Trophoblast cell (in vitro differentiated cells and primary cell): ENCODE measurements at regions not wholly inside any gene's neighbourhood (a gene's known extent, or its start where the extent isn't known, plus 50 kb on each side); places are given as distances from the start of the nearest gene placed in this dataset.

Source experiments
- DNase-seq, 2 donors: peaks; one replicate each; pipeline ENCODE4 v3.0.0-alpha.2; 2016
- H2AFZ ChIP-seq: 2 replicates; pipeline ENCODE4 v1.6.1; 2013; ENCODE audit warnings: low read length, moderate library complexity, mild to moderate bottlenecking; ENCODE audit not compliant: insufficient read depth, poor library complexity
- H2AK5ac ChIP-seq: 2 replicates; pipeline ENCODE4 v1.6.1; 2013; ENCODE audit warnings: mild to moderate bottlenecking, low read length
- H2BK120ac ChIP-seq: 2 replicates; pipeline ENCODE4 v1.6.1; 2013; ENCODE audit warnings: low read length, mild to moderate bottlenecking, moderate library complexity; ENCODE audit not compliant: insufficient read depth, poor library complexity
- H2BK12ac ChIP-seq: 2 replicates; pipeline ENCODE4 v1.6.1; 2013; ENCODE audit warnings: mild to moderate bottlenecking, low read length, moderate library complexity
- H2BK5ac ChIP-seq: 2 replicates; pipeline ENCODE4 v1.6.1; 2013; ENCODE audit warnings: low read length, low read depth, moderate library complexity, mild to moderate bottlenecking; ENCODE audit not compliant: poor library complexity
- H3K14ac ChIP-seq: 2 replicates; pipeline ENCODE4 v1.6.1; 2013; ENCODE audit warnings: mild to moderate bottlenecking, low read length
- H3K18ac ChIP-seq: 2 replicates; pipeline ENCODE4 v1.6.1; 2013; ENCODE audit warnings: mild to moderate bottlenecking, low read length
- H3K23ac ChIP-seq: 2 replicates; pipeline ENCODE4 v1.6.1; 2013; ENCODE audit warnings: low read length
- H3K27ac ChIP-seq: 2 replicates; pipeline ENCODE4 v1.5.1; 2013; ENCODE audit warnings: low read depth, mild to moderate bottlenecking, inconsistent platforms, low read length, moderate library complexity
- H3K27me3 ChIP-seq: 2 replicates; pipeline ENCODE4 v1.6.1; 2013; ENCODE audit warnings: inconsistent platforms, mild to moderate bottlenecking, low read length, moderate library complexity; ENCODE audit not compliant: insufficient read depth
- H3K36me3 ChIP-seq, 2 experiments: 1 replicate in 1 of 2; 2 replicates in 1 of 2; pipeline ENCODE4 v1.6.1; 2013; ENCODE audit warnings: low read length in 2 of 2, mild to moderate bottlenecking in 2 of 2, moderate library complexity in 1 of 2; ENCODE audit not compliant: insufficient read depth in 2 of 2, control insufficient read depth in 1 of 2
- H3K4ac ChIP-seq: 2 replicates; pipeline ENCODE4 v1.6.1; 2013; ENCODE audit warnings: low read depth, mild to moderate bottlenecking, low read length, moderate library complexity
- H3K4me1 ChIP-seq, 2 experiments: 1 replicate in 1 of 2; 2 replicates in 1 of 2; pipeline ENCODE4 v1.6.1; 2013; ENCODE audit warnings: low read length in 2 of 2, mild to moderate bottlenecking in 2 of 2, moderate library complexity in 1 of 2; ENCODE audit not compliant: insufficient read depth in 2 of 2, control insufficient read depth in 1 of 2
- H3K4me2 ChIP-seq: 2 replicates; pipeline ENCODE4 v1.6.1; 2013; ENCODE audit warnings: inconsistent platforms, mild to moderate bottlenecking, low read length, moderate library complexity
- H3K4me3 ChIP-seq: 2 replicates; pipeline ENCODE4 v1.5.1; 2013; ENCODE audit warnings: mild to moderate bottlenecking, low read depth, low read length, inconsistent platforms
- H3K79me1 ChIP-seq: one replicate; pipeline ENCODE4 v1.6.1; 2013; ENCODE audit warnings: low read length
- H3K79me2 ChIP-seq: 2 replicates; pipeline ENCODE4 v1.6.1; 2013; ENCODE audit warnings: low read length, mild to moderate bottlenecking; ENCODE audit not compliant: control insufficient read depth, insufficient read depth, poor library complexity
- H3K9ac ChIP-seq: 2 replicates; pipeline ENCODE4 v1.6.1; 2013; ENCODE audit warnings: mild to moderate bottlenecking, low read length
- H3K9me3 ChIP-seq: 2 replicates; pipeline ENCODE4 v1.6.1; 2013; ENCODE audit warnings: low read depth, mild to moderate bottlenecking, control low read depth, inconsistent platforms, low read length; ENCODE audit not compliant: insufficient read depth
- H4K12ac ChIP-seq: 2 replicates; pipeline ENCODE4 v1.6.1; 2013; ENCODE audit warnings: low read depth, mild to moderate bottlenecking, low read length, moderate library complexity
- H4K8ac ChIP-seq: 2 replicates; pipeline ENCODE4 v1.6.1; 2013; ENCODE audit warnings: low read depth, mild to moderate bottlenecking, low read length, moderate library complexity
- H4K91ac ChIP-seq: one replicate; pipeline ENCODE4 v1.6.1; 2013; ENCODE audit warnings: low read depth, mild to moderate bottlenecking, low read length, moderate library complexity
- WGBS: extraction: QIAGEN DNeasy Blood & Tissue Kit; methylation state at CpG from one replicate; pipeline ENCODE4 v1.1.7; 2013; ENCODE audit warnings: missing lambda C conversion rate; ENCODE audit not compliant: insufficient read length, insufficient coverage; ENCODE audit errors: extremely low coverage; 5-methylcytosine and 5-hydroxymethylcytosine counted together

DNA sequence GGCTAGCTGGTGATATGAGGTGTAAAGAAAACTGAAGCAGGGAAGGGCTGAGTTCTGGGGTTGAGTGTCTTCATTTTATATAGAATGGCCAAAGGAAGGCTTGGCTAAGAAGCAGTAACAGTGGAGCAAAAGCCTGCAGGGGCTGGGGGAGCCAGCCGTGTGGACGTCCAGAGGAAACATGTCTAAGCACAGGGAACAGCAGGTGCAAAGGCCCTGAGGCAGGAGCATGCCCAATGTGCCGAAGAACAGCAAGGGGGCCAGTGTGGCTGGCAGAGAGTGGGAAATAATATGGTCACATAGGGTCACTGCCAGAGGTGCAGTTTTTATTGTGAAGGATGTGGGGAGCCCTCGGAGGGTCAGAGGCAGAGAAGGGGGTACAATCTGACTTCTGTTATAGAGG, 60.5 kb upstream of the KCNG1 start:
- H3K36me3 ChIP-seq = no peaks in the 10 kb centered on the region
- H3K27ac ChIP-seq = no peak overlapping the region
- no peak for DNase-seq
- H3K79me1 ChIP-seq = no peaks in the 10 kb centered on the region
- H2BK12ac ChIP-seq = no peak overlapping the region
- H3K4me1 ChIP-seq = no peaks in the 10 kb centered on the region
- no peak overlapping the region for H2BK5ac ChIP-seq
- no peak overlapping the region for H3K4ac ChIP-seq
- H4K8ac ChIP-seq = no peak overlapping the region
- H3K79me2 ChIP-seq = no peaks in the 10 kb centered on the region
- no peaks in the 10 kb centered on the region for H3K9me3 ChIP-seq
- no peak overlapping the region for H3K4me3 ChIP-seq
- no peak overlapping the region for H3K18ac ChIP-seq
- H2BK120ac ChIP-seq = no peak overlapping the region
- no peak overlapping the region for H3K4me2 ChIP-seq
- no peaks in the 10 kb centered on the region for H3K27me3 ChIP-seq
- H3K14ac ChIP-seq = no peak overlapping the region
- no peak overlapping the region for H2AK5ac ChIP-seq
- no peak overlapping the region for H3K23ac ChIP-seq
- H4K12ac ChIP-seq = no peak overlapping the region
- H3K9ac ChIP-seq = no peak overlapping the region
- WGBS = no CpG with 5 or more reads among the region's 4 CpGs
- H2AFZ ChIP-seq = no peak overlapping the region
- no peak overlapping the region for H4K91ac ChIP-seq

DNA sequence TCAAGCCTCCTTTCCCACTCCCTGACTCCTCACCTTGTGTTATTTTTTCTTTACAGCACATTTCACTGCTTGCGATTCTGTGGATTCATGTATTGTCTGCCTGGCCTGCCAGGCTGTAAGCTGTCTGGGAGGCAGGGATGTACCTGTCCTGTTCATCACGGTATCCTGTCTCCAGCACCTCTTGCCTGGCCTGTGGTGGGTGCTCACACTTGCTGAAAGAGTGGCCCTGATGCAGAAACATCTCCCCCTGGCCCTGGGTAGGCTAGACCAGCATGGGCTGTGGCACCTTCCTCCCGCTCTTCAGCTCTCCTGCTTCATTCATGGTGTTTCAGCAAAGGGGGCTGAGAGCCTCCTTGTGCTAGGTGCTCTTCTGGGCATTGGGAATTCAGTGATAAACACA, 60.1 kb upstream of the KCNG1 start:
- Histone ChIP-seq H3K4me2 (no peak overlapping the region), H3K36me3 (no peaks in the 10 kb centered on the region), H3K27ac (no peak overlapping the region), H4K91ac (no peak overlapping the region), H3K4ac (no peak overlapping the region), H2AK5ac (no peak overlapping the region), H3K4me3 (no peak overlapping the region), H3K27me3 (no peaks in the 10 kb centered on the region), H3K79me1 (no peaks in the 10 kb centered on the region), H2BK5ac (no peak overlapping the region), H2BK12ac (no peak overlapping the region), H3K23ac (no peak overlapping the region), H3K79me2 (no peaks in the 10 kb centered on the region), H2BK120ac (no peak overlapping the region), H3K18ac (no peak overlapping the region), H3K14ac (no peak overlapping the region), H3K9ac (no peak overlapping the region), H2AFZ (no peak overlapping the region), H3K4me1 (no peaks in the 10 kb centered on the region), H3K9me3 (peaks cover 2% of the 10 kb centered on the region), H4K12ac (no peak overlapping the region), H4K8ac (no peak overlapping the region)
- no peak for DNase-seq
- no CpG with 5 or more reads among the region's 3 CpGs for WGBS

DNA sequence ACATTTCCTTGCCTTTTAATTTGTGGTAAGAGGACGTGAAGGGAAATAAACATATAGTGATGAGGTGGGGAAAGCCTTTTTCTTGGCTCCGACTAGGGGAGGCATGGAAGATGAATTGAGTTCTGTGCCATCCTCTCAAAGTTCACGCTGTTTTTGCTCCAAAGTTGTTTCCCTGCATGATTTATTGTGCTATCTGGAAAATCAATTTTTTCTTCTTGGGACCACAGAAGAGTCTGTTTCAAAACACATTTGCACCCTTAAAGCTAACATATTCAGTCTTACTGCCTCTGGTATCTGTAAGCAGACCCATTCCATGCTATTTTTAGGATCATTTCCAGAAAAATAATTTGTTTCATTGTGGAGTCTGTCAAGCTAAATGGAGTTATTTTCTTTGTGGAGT, 57.6 kb upstream of the KCNG1 start:
- H4K12ac ChIP-seq = no peak overlapping the region
- H2BK5ac ChIP-seq = no peak overlapping the region
- H2AK5ac ChIP-seq = no peak overlapping the region
- H2BK120ac ChIP-seq = no peak overlapping the region
- no peak overlapping the region for H3K27ac ChIP-seq
- H3K27me3 ChIP-seq = no peaks in the 10 kb centered on the region
- H3K79me2 ChIP-seq = no peaks in the 10 kb centered on the region
- H3K18ac ChIP-seq = no peak overlapping the region
- no peak for DNase-seq
- H3K4me3 ChIP-seq = no peak overlapping the region
- H3K23ac ChIP-seq = no peak overlapping the region
- H3K14ac ChIP-seq = no peak overlapping the region
- peaks cover 2% of the 10 kb centered on the region for H3K9me3 ChIP-seq
- no peaks in the 10 kb centered on the region for H3K4me1 ChIP-seq
- H3K4me2 ChIP-seq = no peak overlapping the region
- H4K91ac ChIP-seq = no peak overlapping the region
- no peaks in the 10 kb centered on the region for H3K79me1 ChIP-seq
- no peak overlapping the region for H2BK12ac ChIP-seq
- WGBS = no CpG with 5 or more reads among the region's 3 CpGs
- no peak overlapping the region for H2AFZ ChIP-seq
- no peak overlapping the region for H4K8ac ChIP-seq
- H3K4ac ChIP-seq = no peak overlapping the region
- no peak overlapping the region for H3K9ac ChIP-seq
- no peaks in the 10 kb centered on the region for H3K36me3 ChIP-seq

DNA sequence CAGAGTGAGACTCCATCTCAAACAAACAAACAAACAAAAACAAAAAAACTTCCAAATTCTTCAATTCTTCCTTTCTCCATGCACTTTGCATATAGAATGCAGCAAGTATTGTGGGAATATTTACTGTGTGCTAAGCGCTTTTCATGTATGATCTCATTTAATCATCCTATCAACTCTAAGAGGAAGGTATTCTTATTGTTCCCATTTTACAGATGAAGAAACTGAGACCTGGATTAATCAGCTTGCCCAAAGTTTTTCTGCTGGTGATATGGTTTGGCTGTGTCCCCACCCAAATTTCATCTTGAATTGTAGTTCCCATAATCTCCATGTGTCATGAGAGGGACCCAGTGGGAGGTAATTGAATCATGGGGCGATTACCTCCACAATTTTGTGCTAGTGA, 56.6 kb upstream of the KCNG1 start:
- Histone ChIP-seq H3K79me1 (no peaks in the 10 kb centered on the region), H3K9me3 (peaks cover 2% of the 10 kb centered on the region), H3K9ac (no peak overlapping the region), H4K91ac (no peak overlapping the region), H2BK120ac (no peak overlapping the region), H3K36me3 (no peaks in the 10 kb centered on the region), H3K27ac (no peak overlapping the region), H3K4me3 (no peak overlapping the region), H3K4ac (no peak overlapping the region), H2AK5ac (no peak overlapping the region), H3K27me3 (no peaks in the 10 kb centered on the region), H2AFZ (no peak overlapping the region), H3K14ac (no peak overlapping the region), H3K79me2 (no peaks in the 10 kb centered on the region), H3K4me1 (no peaks in the 10 kb centered on the region), H2BK5ac (no peak overlapping the region), H2BK12ac (no peak overlapping the region), H4K8ac (no peak overlapping the region), H3K4me2 (no peak overlapping the region), H3K23ac (no peak overlapping the region), H4K12ac (no peak overlapping the region), H3K18ac (no peak overlapping the region)
- no peak for DNase-seq
- WGBS = no CpG with 5 or more reads among the region's 2 CpGs
